COLO829 (cell line): ENCODE measurements at regions not wholly inside any gene's neighbourhood (a gene's known extent, or its start where the extent isn't known, plus 50 kb on each side); places are given as distances from the start of the nearest gene placed in this dataset.

Experiments used
- DNase-seq: peaks from one replicate; pipeline ENCODE4 v3.0.0; 2012; ENCODE audit warnings: low spot score

DNA sequence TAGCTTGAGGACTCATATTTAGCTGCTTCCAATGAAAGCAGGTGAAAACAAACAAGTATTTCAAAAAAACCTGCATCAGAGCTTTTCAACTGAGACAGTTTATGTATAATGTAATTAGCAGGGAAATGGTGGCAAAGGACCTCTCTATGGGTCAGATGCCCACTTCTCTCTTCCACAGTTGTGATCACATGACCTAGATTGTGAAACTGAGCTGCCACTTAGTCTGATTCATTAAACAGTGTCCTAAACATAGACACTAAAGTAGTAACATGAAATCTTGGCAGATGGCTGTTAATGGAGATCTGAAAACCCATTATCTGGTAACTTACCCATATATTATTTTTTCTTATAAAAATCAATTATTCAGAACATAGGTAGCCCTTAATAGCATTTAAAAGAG is 663.6 kb upstream of the RIOK2 start:
- no peak for DNase-seq

DNA sequence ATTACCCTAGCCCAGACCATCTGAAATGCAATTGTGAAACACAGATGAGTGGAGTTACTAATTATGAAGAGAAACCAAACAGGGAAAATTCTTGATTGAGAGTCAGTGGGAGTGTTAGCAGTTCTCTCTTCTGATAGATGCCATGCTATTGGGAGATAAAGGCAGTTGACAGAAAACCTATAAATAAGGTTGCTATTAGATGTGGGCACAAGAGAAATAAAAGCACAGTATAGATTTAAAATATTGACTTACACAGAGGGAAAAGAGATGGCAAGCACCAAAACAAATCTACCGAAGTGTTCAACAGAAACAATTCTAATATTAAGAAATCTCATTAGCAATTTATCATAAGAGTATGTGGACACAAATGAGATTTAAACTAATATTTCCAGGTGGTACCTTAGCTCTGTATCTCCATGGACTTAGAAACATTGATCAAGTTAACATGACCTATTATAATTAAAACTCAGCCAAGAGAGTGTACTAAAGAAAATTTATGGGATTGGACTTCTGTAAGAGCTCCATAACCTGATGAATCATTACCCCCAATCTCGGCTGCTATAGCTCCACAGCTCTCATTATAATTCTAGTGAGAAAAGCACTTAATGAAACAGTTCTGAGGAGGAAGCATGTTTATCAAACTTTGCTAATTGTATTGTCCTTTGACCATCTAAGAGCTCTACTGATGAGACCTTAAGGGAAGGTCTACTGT is 665.0 kb upstream of the RIOK2 start:
- no peak for DNase-seq

DNA sequence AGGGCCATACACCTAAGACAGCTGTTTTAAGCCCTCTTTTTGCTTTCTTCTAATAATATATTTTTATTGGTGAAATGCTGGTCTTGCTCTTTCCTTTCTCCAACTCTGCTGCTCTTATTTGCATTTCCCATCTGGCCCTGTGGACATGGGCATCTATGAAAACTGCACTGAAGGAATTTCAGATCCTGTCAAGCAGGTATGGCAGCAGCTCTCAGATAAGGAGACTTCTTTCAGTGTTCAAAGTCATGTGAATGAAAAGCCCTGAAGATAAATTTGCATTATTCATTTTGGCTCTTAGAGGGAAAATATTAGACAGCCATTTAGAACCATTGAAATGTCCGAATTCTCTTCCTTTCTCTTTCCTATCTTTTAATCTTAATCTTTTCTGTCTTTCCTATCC is 668.0 kb upstream of the RIOK2 start:
- DNase-seq, result no peak

DNA sequence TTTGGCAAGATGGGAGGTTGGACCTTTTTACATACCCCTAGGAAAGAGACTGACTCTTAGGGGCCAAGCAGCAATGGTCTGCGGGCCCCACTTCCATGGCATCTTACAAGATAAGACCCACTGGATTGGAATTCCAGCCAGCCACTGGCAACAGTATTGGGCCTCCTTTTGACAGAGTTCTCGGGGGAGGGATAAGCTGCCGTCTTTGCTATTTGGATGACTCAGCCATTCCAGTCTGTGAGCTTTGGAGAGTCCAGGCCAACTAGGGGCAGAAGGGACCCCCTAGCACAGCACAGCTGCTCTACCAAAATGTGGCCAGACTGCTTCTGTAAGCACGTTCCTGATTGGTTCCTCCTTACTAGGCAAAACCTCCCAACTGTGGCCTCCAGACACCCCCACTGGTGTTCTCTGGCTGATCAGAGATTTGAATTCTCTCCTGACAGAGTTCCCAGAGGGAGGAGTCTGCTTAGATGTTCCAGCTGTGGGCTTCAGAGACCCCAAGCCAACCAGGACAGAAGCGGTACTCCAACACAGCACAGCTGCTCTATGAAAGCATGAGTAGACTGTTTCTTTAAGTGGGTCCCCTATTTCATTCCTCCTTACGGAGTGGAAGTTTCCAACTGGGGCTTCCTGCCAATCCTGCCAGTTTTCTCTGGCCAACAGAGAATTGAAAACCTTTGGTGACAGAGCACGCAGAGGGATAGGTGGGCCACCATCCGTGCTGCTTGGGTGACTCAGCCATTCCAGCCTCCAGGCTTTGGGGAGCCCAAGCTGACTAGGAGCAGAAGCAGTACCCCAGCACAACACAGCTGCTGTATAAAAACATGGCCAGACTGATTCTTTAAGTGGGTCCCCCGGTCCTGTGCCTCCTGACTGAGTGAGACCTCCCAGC is 672.1 kb upstream of the RIOK2 start:
- no peak for DNase-seq

DNA sequence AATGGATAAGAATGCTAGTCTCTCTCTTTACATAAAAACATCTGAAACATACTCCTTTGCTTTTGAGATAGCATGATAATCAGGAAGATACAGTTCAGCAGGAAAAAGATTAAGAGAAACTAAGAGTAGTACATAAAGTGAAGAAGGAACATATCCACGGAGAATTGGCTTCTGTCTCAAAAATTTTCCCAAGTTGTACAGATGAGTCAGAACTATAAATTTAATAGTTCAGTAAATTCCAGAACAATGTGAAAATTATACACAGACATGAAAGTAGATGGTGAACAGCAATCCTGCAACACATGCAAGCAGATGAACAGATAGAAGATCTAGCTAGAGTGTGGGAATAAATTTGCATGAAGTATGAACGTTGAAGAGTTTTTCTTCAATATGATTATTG is 691.4 kb upstream of the RIOK2 start:
- DNase-seq, result no peak

DNA sequence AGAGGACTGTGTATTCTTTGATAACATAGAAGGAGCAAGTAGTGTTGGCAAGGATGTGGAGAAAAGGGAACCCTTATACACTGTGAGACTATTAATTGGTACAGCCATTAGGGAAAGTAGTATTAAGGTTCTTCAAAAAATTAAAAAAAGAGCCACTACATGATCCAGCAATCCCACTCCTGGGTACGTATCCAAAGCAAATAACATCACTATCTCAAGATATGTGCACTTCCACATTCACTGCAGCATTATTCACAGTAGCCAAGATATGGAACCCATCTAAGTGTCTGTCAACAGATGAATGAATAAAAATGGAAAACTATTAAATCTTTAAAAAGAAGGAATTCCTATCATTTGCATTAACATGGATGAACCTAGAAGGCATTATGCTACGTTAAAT is 693.2 kb upstream of the RIOK2 start:
- no peak for DNase-seq

DNA sequence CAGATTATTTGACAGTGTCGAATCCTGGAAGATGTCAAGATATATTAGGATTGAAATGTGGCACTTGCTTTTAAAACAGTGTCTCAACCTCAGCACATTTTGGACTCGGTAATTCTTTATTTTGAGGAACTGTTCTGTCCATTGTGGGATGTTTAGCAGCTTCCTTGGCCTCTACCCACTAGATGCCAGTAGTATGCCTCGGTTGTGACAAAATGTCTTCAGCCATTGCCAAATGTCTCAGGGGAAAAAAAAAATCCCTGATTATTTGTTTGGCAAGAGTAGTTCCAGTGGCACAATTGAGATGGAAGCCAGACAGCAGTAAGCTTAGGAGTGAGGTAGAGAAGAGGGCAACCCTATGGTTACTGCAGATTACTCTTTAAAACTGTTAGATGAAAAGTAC is 694.5 kb upstream of the RIOK2 start:
- DNase-seq, result no peak

DNA sequence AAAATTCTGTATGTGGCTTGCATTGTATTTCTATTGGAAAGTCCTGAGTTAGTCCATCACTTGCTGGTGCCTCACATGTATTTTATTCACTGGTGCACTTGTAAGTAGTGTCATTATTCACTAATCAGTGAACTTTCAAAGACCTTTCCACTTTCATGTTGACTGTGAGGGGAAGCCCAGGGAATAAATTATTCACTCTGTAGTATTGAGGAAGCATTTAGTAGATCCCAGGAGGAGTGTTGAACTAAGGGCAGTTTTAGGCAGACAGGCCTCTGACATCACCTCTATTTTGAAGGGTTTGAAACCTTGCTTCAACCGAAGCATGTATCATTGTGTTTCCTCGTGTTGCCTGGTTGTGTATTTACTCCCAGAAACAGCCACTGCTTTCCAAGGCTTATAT is 705.4 kb upstream of the RIOK2 start:
- no peak for DNase-seq

DNA sequence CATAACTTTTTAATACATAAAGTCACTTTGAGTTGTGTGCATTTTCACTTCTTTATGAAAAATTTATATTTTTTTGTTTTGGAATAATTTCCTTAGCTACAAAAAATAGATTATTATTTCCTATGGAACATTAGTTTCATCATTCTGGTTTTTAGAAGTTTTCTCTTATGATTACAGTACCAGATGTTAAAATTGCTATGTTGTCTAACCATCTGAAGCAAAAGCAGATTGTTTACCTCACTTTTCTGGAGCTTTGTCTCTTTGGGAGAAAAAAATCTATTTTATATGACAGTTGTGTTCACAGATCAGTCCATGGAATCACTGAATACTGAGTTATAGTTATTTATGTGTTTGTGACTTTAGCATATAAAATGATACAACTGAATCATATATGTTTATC is 708.9 kb upstream of the RIOK2 start:
- DNase-seq, result no peak

DNA sequence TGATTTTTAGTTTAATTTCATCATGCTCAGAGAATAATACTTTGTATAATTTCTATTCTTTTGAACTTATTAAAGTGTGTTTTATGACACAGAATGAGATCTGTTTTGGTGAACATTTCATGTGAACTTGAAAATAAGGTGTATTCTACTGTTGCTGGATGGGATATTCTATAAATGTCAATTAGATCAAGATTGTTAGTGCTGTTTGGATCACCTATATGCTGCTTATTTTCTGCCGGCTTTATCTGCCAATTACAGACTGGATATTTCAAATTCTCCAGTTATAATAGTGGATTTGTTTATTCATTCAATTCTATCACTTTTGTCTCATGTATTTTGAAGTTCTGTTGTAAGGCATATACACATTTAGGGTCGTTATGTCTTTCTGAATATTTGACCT is 720.7 kb upstream of the RIOK2 start:
- no peak for DNase-seq

DNA sequence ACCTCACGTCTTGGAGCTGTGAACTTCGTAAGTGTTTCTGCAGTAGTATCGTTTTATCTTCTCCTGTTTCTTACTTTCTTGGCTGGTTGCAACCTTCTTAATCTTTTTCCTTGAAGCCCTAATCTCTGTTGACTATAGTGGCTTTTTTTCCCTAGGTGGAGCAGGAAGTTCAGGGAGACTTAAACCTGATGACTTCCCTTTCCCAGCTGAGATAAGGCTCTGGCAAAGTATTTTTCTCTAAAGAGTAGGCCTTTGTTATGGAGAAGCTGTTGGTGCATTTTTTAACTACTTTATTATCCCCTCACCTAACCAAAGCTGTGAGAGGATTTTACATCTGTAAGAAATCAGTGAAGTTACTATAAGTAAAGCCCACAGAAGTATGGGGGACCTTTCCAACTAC is 723.1 kb upstream of the RIOK2 start:
- DNase-seq, result no peak

DNA sequence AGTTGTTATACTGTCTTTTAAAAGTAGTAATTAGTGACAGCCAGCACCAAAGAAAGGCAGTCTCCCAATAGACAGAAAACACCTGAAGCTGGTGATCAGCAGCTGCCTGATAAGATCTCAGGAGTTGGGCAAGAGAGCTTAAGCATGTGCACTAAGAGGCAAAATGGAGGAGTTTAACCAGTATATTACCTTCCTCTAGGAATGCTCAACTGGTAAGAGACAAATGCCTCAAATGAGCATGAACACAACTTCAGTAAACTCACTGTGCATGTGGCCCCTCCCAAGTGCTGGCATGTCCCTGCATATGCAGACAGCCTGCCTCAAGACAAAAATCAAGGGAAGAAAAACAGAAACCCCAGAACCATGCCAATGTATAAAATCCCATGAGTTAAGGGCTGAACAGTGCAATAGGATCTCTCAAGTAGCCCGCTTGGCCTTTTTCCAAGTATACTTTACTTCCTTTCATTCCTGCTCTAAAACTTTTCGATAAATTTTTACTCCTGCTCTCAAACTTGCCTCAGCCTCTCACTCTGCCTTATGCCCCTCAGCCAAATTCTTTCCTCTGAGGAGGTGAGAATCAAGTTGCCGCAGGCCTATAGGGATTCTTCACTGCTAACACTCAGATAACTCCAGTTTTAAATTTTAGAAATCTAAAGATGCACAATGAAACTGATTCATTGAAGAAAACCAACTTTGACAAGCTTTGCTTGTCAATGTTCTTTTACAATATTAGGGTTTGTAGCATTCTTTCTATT is 724.8 kb upstream of the RIOK2 start:
- DNase-seq, result no peak

DNA sequence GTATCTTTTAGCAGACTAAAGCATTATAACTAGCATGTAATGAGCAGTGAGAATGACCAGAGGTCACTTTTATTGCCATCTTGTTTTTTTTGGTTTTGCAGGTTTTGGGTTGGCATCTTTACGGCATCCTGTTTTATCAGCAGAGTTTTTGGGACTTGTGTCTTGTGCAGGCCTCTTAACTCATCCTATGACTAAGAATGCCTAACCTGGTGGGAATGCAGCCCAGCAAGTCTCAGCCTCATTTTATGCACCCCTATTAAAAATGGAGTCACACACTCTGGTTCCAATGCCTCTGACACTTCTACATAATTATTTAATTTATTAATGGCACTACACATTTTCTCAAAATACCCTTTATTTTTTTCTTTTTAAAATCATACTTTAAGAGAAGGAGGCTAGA is 726.5 kb upstream of the RIOK2 start:
- no peak for DNase-seq

DNA sequence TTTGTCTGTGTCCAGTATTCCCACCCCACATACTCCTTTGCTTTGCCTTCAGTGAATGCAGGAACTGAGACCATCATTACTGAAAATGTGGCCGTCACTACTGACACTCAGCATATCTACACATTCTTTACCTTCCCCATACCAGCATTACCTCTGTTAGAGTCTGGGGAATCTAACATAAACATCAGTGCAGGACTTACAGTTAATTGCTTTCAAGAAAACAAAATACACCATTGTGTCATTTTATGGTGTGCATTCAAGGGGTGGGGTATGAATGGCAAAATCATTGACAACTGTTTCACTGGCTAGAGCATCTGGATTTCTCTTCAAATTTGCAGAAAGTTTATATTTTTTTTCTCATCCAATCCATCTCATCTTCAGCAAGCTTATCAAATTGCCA is 731.4 kb upstream of the RIOK2 start:
- DNase-seq, result no peak

DNA sequence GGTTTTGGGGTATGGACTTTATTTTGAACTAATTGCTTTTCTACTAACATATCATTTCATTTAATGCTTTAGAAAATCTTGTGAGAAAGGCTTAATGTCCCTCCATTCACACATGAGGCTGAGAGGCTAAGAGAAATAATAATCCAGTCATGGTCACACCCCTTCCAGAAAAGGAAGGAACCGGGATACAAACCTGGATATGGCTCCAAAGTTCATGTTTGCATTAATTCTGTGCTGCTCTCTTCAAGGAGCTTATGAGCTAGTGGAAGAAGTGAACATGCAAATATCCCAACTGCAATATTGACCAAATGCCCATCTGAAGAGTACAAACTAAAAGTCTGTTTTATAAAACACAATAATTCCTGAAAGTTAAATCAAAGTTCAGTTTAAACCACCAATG is 732.1 kb upstream of the RIOK2 start:
- no peak for DNase-seq

DNA sequence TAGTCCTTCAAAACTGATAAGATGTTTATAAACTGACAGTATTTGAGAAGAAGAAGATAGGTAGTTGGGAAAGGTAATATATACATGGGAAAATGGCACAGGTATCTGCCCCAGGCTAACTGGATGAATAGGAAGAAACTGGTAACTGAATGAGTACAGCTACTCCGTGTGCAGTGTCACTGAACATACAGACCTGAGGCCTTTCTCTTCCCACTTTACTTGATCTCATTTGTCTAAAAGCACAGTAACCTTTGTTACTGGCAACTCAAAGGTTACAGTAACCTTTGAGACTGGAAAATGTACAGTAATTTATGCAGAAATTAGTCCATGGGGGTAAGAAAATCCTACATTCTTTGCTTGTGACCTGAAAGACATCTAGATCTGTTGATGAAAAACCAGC is 735.0 kb upstream of the RIOK2 start:
- no peak for DNase-seq

DNA sequence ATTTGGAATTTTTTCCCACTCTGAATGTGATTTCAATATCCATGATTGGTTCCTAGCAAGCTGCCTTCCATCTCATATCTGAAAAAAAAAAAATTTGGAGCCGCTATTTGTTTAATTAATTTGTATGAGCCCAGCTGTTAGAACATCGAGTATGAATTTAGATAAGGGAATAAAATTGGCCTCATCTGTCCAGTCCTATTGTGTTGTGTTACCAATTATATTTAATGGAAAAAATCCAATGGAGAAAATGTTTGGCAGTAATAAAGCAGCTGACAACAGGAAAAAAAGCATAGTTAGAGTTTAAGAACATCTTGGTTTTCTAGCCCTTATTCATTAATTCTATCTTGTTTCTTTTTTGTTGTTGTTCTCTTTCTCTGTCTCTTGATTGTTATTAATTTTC is 735.6 kb upstream of the RIOK2 start:
- DNase-seq, result no peak

DNA sequence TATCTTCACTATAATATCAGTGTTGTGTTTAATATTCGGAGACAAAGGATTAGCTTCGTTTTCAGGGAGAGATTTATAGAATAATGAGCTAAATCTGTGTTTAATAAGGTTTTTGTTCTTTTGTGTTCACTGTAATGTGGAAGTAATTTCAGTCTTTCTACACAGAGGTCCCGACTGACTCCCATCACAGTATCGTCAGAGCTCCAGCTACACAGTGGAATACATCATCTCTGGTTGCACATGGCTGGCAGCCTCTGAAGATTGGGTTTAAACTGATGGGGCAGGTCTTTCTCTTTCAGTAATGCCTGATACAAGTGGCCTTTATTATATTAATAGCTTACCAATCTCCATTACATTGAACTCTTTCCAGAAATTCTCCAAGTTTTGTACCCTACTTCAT is 736.7 kb upstream of the RIOK2 start:
- no peak for DNase-seq

DNA sequence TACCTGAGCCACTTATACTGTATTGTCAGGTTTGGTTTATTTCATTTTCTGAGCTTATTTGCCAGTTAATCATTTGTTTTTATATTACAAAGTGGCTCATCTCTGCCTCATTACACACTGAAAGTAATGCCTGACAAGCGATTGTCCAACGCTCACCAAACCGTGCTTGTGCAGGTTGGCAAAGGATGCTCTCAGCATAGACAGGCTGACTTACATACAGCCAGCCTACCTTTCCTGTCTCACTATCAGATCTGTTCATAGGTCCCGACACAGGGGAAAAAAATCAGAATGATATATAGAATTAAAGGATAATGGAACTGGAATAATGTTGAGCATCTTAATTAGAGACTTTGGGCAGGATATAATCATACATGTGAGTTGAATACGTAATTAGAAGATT is 739.7 kb upstream of the RIOK2 start:
- no peak for DNase-seq

DNA sequence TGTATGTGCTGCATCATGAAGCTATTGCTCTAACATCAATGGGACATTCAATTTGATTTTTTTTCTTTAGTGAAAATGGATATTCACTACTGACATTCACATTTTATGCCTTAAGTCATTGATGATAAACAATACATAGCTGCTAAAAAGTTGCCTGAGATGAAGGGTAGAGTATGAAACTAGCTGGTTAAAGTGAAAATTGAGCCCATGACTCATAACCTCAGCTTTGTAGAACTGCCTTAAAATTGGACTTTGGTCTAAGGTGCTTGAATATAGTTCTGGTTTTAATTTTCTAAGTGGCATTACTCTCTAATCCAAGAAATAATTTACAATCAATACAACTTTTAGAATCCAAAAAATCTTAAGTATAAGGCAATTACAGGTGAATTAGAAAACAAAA is 740.4 kb upstream of the RIOK2 start:
- DNase-seq, result no peak

DNA sequence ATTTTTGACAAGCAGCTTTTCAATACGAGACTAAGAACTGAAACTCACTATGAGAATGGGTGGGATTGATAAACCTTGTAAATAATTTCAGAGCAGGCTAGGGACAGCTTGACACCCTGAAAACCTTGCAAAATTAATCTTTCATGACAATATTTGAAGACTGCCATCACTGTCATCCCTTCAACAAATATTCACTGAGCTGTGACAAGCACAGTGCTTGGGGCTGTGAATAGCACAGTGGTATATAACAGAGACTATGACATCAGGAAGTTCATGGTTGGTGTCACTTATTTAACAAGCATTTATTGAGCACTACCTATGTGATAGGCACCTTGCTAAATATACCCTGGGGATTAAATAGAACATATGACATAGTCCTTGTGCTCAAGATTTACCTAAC is 741.0 kb upstream of the RIOK2 start:
- DNase-seq, result no peak

DNA sequence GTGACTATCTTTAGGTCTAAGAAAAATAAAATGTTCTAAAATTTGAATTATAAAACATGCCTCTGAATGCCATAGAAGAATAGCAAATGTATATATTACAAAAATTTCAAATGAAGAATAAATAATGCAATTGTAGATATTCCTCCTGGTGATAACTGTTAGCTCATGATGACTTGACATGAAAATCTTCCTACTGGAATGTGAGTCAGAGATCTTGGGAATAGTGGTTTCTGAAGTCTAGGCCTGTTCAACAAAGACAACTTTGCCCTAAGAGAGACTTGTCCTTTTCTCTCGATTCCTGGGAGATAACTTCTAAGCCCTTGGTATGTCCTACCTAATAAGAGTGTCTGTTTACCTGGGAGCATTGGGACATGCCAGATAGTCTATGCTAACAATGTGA is 746.3 kb upstream of the RIOK2 start:
- no peak for DNase-seq

DNA sequence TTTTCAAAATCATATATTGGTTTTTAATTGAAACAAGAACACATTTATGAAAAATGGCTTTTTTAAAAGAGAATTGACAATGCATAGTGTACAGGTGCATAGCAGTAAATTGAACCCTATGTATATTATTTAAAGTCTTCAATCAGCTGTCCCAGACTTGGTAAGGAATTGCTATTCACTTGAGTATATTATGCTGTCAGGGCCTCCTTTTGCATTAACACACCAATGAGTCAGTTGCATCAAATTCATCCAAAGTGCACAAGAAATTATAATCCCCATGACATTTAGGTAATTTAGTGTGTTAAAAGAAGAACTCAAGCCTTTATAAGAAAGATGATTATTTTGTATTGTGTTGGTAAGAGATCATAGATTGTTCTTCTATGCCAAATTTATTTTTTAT is 748.8 kb upstream of the RIOK2 start:
- no peak for DNase-seq
